ENCODE measurements at regions not wholly inside any gene's neighbourhood (a gene's known extent, or its start where the extent isn't known, plus 50 kb on each side); places are given as distances from the start of the nearest gene placed in this dataset.
"Not testable (repeated sequence)": the region's sequence is repeated elsewhere in the genome, so short reads cannot be mapped to it uniquely, and the experiment has no call there.

- no peak for DNase-seq
Observed at GRCh38 chr5:8491254-8491653, 622.3 kb downstream of the MTRR start.

GRCh38 chr5:8493176-8493575, 624.2 kb downstream of the MTRR start:
- DNase-seq = no peak

GRCh38 chr5:8500426-8500825, 631.5 kb downstream of the MTRR start:
- no peak for DNase-seq

- DNase-seq = no peak
Observed at GRCh38 chr5:8505196-8505595, 636.2 kb downstream of the MTRR start.

GRCh38 chr5:8508231-8508630, 639.3 kb downstream of the MTRR start:
- no peak for DNase-seq

- no peak for DNase-seq
Observed at GRCh38 chr5:8516356-8516755, 647.4 kb downstream of the MTRR start.

- no peak for DNase-seq
Observed at GRCh38 chr5:8517456-8517855, 648.5 kb downstream of the MTRR start.

- DNase-seq = no peak
Observed at GRCh38 chr5:8520917-8521316, 652.0 kb downstream of the MTRR start.

- DNase-seq = no peak
Observed at GRCh38 chr5:8521991-8522390, 653.0 kb downstream of the MTRR start.

GRCh38 chr5:8522646-8523045, 653.7 kb downstream of the MTRR start:
- peak in 1 of 2 experiments; percentile 15 for DNase-seq

- DNase-seq = no peak
Observed at GRCh38 chr5:8523501-8523900, 654.6 kb downstream of the MTRR start.

GRCh38 chr5:8525819-8526218, 656.9 kb downstream of the MTRR start:
- DNase-seq = no peak

- no peak for DNase-seq
Observed at GRCh38 chr5:8528106-8528505, 659.2 kb downstream of the MTRR start.

GRCh38 chr5:8538821-8539220, 669.9 kb downstream of the MTRR start:
- DNase-seq = no peak

- no peak for DNase-seq
Observed at GRCh38 chr5:8540317-8540716, 671.4 kb downstream of the MTRR start.

- DNase-seq = no peak
Observed at GRCh38 chr5:8550921-8551320, 682.0 kb downstream of the MTRR start.

- DNase-seq = no peak
Observed at GRCh38 chr5:8553364-8553763, 684.4 kb downstream of the MTRR start.

GRCh38 chr5:8557728-8558127, 688.8 kb downstream of the MTRR start:
- DNase-seq = no peak

GRCh38 chr5:8560776-8561175, 691.8 kb downstream of the MTRR start:
- no peak for DNase-seq

- DNase-seq = no peak
Observed at GRCh38 chr5:8561224-8561840, 692.4 kb downstream of the MTRR start.

GRCh38 chr5:8561854-8562253, 692.9 kb downstream of the MTRR start:
- DNase-seq = no peak

- not testable (repeated sequence) for DNase-seq
Observed at GRCh38 chr5:8563540-8563939, 694.6 kb downstream of the MTRR start.

- no peak for DNase-seq
Observed at GRCh38 chr5:8568858-8569257, 699.9 kb downstream of the MTRR start.

- DNase-seq = no peak
Observed at GRCh38 chr5:8570528-8570927, 701.6 kb downstream of the MTRR start.

GRCh38 chr5:8576178-8576577, 707.2 kb downstream of the MTRR start:
- DNase-seq = no peak

GRCh38 chr5:8577792-8578191, 708.8 kb downstream of the MTRR start:
- peak; percentile 46 to 59 for DNase-seq
